Body of pancreas (tissue), 4 donors: ENCODE measurements at regions not wholly inside any gene's neighbourhood (a gene's known extent, or its start where the extent isn't known, plus 50 kb on each side); places are given as distances from the start of the nearest gene placed in this dataset.

Experiments
- ATAC-seq: fragments of 150-250 bp; one replicate; pipeline ENCODE4 v1.9.1; 2016
- DNase-seq, 4 donors: peaks; one replicate each; pipeline ENCODE4 v3.0.0-alpha.2; 2019
- H3K27ac ChIP-seq, 4 donors: fragments of 200-600 bp; sonication (generic); 1 replicate in 3 of 4; 2 replicates in 1 of 4; pipeline versions ENCODE4 v1.5.1 to v1.6.1; 2016 to 2019; ENCODE audit warnings: mild to moderate bottlenecking in 1 of 4, mixed read lengths in 1 of 4, moderate library complexity in 1 of 4
- H3K27me3 ChIP-seq, 2 donors: fragments of 200-600 bp; sonication (generic); one replicate each; pipeline ENCODE4 v1.6.0; 2016; ENCODE audit warnings: mild to moderate bottlenecking in 1 of 2
- H3K36me3 ChIP-seq, 2 donors: fragments of 200-600 bp; sonication (generic); replicated peaks in 1 of 2; 2 replicates each; pipeline ENCODE4 v1.5.1; 2016; ENCODE audit warnings: low read depth in 2 of 2; ENCODE audit not compliant: insufficient read depth in 1 of 2
- H3K4me1 ChIP-seq: fragments of 200-600 bp; sonication (generic); one replicate; pipeline ENCODE4 v1.6.0; 2016
- H3K4me3 ChIP-seq, 2 donors: fragments of 200-600 bp; sonication (generic); 1 replicate in 1 of 2; 2 replicates in 1 of 2; pipeline ENCODE4 v1.5.1; 2016 to 2019
- H3K9me3 ChIP-seq, 3 donors: fragments of 200-600 bp; sonication (generic); 1 replicate in 2 of 3; 2 replicates in 1 of 3; pipeline ENCODE4 v1.5.1; 2016
- POLR2A ChIP-seq, 3 donors: fragments of 450-650 bp; IDR thresholded peaks; one replicate each; pipeline ENCODE4 v1.6.1; 2016; ENCODE audit warnings: antibody characterized with exemption in 3 of 3, mild to moderate bottlenecking in 2 of 3
- WGBS, 2 donors: methylation state at CpG; one replicate each; pipeline ENCODE4 v1.1.5; 2017; 5-methylcytosine and 5-hydroxymethylcytosine counted together
- intact Hi-C: fragments of 100-400 bp; cut with DNase I; formaldehyde crosslinking; loops from one replicate; pipeline ENCODE4 v1.15.1; 2023
- TF ChIP-seq, protein P1 (sequence below), 7 experiments: fragments of 450-650 bp in 4 of 7; fragments of 200-600 bp in 3 of 7; sonication (generic) in 3 of 7; IDR thresholded peaks; one replicate each; pipeline ENCODE4 v1.5.1; 2016 to 2019; ENCODE audit warnings: antibody characterized with exemption in 7 of 7

DNA sequence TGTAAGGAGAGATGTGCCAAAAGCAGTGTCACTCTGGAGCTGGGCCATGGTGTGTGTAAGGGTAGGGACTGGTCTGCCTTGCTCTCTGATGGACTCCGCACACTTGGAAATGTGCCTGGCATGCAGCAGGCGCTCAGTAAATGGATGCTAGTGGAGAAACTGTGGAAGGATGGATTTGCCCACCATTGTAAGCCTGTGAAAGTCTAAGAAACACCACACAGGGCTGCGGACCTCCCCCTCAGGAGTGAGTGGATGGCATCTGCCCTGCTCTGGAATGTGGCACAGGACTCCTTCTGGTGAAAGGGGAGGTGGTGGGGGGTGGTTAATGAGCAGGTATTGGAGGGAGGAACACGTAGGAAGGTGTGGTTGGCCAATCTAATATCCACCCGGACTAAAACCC is 62.2 kb upstream of the ACAN start:
- Histone ChIP-seq H3K9me3 (no peaks in the 10 kb centered on the region), H3K27ac (no peak overlapping the region), H3K4me3 (no peak overlapping the region), H3K27me3 (no peaks in the 10 kb centered on the region), H3K4me1 (no peaks in the 10 kb centered on the region), H3K36me3 (no peaks in the 10 kb centered on the region)
- intact Hi-C loops = no loop called here
- DNase-seq (no peak), ATAC-seq (no peak)
- 73 to 86% methylated on average over 5 of the region's 5 CpGs for WGBS, 2 donors
- TF ChIP-seq, protein P1, sequence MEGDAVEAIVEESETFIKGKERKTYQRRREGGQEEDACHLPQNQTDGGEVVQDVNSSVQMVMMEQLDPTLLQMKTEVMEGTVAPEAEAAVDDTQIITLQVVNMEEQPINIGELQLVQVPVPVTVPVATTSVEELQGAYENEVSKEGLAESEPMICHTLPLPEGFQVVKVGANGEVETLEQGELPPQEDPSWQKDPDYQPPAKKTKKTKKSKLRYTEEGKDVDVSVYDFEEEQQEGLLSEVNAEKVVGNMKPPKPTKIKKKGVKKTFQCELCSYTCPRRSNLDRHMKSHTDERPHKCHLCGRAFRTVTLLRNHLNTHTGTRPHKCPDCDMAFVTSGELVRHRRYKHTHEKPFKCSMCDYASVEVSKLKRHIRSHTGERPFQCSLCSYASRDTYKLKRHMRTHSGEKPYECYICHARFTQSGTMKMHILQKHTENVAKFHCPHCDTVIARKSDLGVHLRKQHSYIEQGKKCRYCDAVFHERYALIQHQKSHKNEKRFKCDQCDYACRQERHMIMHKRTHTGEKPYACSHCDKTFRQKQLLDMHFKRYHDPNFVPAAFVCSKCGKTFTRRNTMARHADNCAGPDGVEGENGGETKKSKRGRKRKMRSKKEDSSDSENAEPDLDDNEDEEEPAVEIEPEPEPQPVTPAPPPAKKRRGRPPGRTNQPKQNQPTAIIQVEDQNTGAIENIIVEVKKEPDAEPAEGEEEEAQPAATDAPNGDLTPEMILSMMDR (IDR thresholded peaks at IDR 0.05) = no peak
- TF ChIP-seq POLR2A (IDR thresholded peaks at IDR 0.05) = no peak

DNA sequence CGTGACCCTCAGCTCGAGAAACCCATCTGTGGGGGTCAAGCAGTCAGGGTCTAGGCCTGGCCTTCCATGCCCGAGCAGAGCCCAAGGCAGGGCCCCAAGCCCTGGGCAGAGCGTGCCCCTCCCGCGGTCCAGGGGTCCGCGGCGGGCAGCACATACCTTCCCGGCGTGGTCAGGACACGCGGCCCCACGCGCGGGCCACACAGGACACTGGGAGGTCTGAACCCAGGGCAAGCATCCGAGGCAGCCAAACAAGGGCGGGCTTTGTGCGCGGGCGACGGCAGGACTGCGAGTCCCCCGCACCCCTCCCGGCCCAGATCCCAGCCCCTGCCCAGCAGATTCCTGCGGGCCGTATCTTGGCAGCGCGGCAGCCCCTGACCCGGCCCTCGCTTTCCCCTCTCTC is 61.6 kb upstream of the ACAN start:
- H3K27ac ChIP-seq = no peak overlapping the region
- ATAC-seq (no peak), DNase-seq (no peak)
- no peaks in the 10 kb centered on the region for H3K27me3 ChIP-seq
- intact Hi-C loops = no loop called here
- H3K9me3 ChIP-seq = no peaks in the 10 kb centered on the region
- H3K36me3 ChIP-seq = no peaks in the 10 kb centered on the region
- H3K4me1 ChIP-seq = no peaks in the 10 kb centered on the region
- TF ChIP-seq POLR2A (IDR thresholded peaks at IDR 0.05) = no peak
- TF ChIP-seq, protein P1 (IDR thresholded peaks at IDR 0.05) = no peak
- WGBS, 2 donors = 67% methylated on average over 30 of the region's 31 CpGs; no CpG with 5 or more reads in 1 of the 2 donors
- H3K4me3 ChIP-seq = no peak overlapping the region

DNA sequence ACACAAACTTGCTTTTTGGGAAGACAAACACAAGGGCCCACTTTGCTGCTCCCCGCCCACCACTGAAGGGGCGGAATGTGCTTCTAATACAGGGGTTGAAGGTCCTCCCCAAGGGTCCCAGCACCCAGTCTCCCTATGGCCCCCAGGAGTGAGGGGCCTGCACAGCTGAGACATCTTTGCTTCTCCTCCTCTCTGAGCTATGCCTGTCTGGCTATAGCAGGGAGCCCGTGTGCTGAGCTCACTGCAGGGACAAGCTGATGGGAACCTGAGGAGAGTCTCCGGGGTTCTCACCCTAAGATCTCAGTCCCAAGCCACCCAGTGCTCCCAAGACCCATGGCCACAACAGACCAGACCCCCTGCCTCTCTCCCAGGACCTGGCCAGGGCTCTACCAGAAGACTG is 61.1 kb upstream of the ACAN start:
- no peaks in the 10 kb centered on the region for H3K4me1 ChIP-seq
- H3K4me3 ChIP-seq = no peak overlapping the region
- intact Hi-C loops = no loop called here
- TF ChIP-seq, protein P1 (IDR thresholded peaks at IDR 0.05) = no peak
- no peak for TF ChIP-seq POLR2A (IDR thresholded peaks at IDR 0.05)
- H3K9me3 ChIP-seq = no peaks in the 10 kb centered on the region
- WGBS, 2 donors = 69 to 83% methylated on average over 2 to 3 of the region's 4 CpGs
- H3K27me3 ChIP-seq = no peaks in the 10 kb centered on the region
- ATAC-seq (no peak), DNase-seq (no peak)
- no peak overlapping the region for H3K27ac ChIP-seq
- H3K36me3 ChIP-seq = no peaks in the 10 kb centered on the region

DNA sequence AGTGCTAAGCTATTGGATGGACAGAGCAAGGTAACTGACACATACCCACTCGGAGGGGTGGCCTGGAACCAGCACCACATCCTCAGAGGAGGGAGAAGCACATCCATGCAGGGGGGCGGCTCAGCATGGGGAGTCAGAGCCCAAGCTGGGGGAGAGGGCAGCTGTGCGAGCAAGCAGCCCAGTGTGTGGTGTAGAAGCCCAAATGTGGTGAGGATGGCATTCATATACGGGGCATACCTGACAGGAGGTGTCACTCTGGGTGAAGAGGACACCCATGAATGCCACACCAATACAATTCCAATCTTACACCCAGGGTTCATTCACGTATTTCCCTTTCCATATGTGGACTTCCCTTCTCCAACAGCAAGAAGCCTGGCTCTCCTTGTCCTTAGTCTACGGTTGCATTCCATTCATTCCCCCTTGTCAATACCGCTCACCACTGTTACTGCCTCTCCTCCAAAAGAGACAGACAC is 58.7 kb upstream of the ACAN start:
- ATAC-seq = no peak
- DNase-seq = no peak

DNA sequence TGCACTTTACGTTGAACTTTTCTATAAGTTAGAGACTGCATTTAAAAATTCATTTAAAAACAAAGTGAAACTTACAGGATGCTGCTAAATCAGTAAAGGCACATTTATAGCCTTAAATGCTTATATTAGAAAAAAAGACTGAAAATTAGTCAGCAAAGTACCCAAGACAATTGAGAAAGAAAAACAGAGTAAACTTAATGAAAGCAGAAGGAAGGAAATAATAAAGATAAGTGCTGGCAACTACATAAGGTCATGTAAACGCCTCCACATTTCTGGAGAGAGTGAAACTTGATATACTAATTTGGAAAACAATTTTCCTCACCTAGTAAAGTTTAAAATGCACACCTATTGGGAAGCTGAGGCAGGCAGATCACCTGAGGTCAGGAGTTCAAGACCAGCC is 58.2 kb upstream of the ACAN start:
- Histone ChIP-seq H3K27ac (no peak overlapping the region), H3K4me3 (no peak overlapping the region), H3K4me1 (no peaks in the 10 kb centered on the region), H3K27me3 (no peaks in the 10 kb centered on the region), H3K36me3 (no peaks in the 10 kb centered on the region), H3K9me3 (no peaks in the 10 kb centered on the region)
- no peak for ATAC-seq
- intact Hi-C loops = no loop called here
- TF ChIP-seq POLR2A (IDR thresholded peaks at IDR 0.05) = no peak
- TF ChIP-seq, protein P1 (IDR thresholded peaks at IDR 0.05) = no peak
- no peak for DNase-seq
- 16 to 31% methylated on average over 2 of the region's 2 CpGs for WGBS, 2 donors

More for the DNA sequence above, 58.7 kb upstream of the ACAN start:
- no peaks in the 10 kb centered on the region for H3K9me3 ChIP-seq
- H3K4me1 ChIP-seq = no peaks in the 10 kb centered on the region
- intact Hi-C loops = no loop called here
- H3K27ac ChIP-seq = no peak overlapping the region
- TF ChIP-seq POLR2A (IDR thresholded peaks at IDR 0.05) = no peak
- TF ChIP-seq, protein P1 (IDR thresholded peaks at IDR 0.05) = no peak
- H3K27me3 ChIP-seq = no peaks in the 10 kb centered on the region
- H3K4me3 ChIP-seq = no peak overlapping the region
- WGBS, 2 donors = 24 to 33% methylated on average over 5 to 7 of the region's 7 CpGs
- H3K36me3 ChIP-seq = no peaks in the 10 kb centered on the region
